HEK293 (cell line): ENCODE measurements at regions not wholly inside any gene's neighbourhood (a gene's known extent, or its start where the extent isn't known, plus 50 kb on each side); places are given as distances from the start of the nearest gene placed in this dataset.
"Not testable (repeated sequence)": the region's sequence is repeated elsewhere in the genome, so short reads cannot be mapped to it uniquely, and the experiment has no call there.

Source experiments
- CTCF ChIA-PET: fragments of 350-600 bp; formaldehyde crosslinking; extraction: SDS; loops from one replicate; lab custom pipeline; 2021; ENCODE audit warnings: antibody characterized with exemption; lab: Yijun Ruan, JAX
- POLR2A ChIA-PET: fragments of 300-600 bp; formaldehyde crosslinking; extraction: SDS; loops from one replicate; lab custom pipeline; 2020; ENCODE audit warnings: antibody characterized with exemption, inconsistent platforms; lab: Yijun Ruan, JAX
- H3K27ac ChIP-seq: fragments of 200-500 bp; sonication (Bioruptor generic); 2 replicates; pipeline ENCODE4 v1.5.1; 2014; ENCODE audit warnings: low read depth, low read length, control low read depth, inconsistent platforms; ENCODE audit errors: extremely low read depth
- H3K36me3 ChIP-seq, 2 experiments: fragments of 200-500 bp in 1 of 2; sonication (Bioruptor generic) in 1 of 2; 1 replicate in 1 of 2; 2 replicates in 1 of 2; pipeline ENCODE4 v1.5.1; 2014 to 2017; ENCODE audit warnings: inconsistent platforms in 2 of 2, low read length in 2 of 2; ENCODE audit not compliant: control insufficient read depth in 2 of 2, insufficient read depth in 1 of 2
- H3K4me1 ChIP-seq: fragments of 200-500 bp; sonication (Bioruptor generic); 2 replicates; pipeline ENCODE4 v1.5.1; 2014; ENCODE audit warnings: mild to moderate bottlenecking, low read length, inconsistent platforms; ENCODE audit not compliant: control insufficient read depth, insufficient read depth
- H3K4me3 ChIP-seq: 2 replicates; pipeline ENCODE4 v1.5.1; 2011; ENCODE audit warnings: low read depth, mild to moderate bottlenecking, control low read depth, low read length, moderate library complexity
- H3K9me3 ChIP-seq: fragments of 200-500 bp; sonication (Bioruptor generic); 2 replicates; pipeline ENCODE4 v1.5.1; 2014; ENCODE audit warnings: low read depth, low read length, inconsistent platforms; ENCODE audit not compliant: control insufficient read depth, insufficient read depth
- HOXC10 ChIP-seq: sonication (generic); formaldehyde crosslinking; IDR thresholded peaks from 2 replicates; pipeline ENCODE4 v1.8.1; 2023; ENCODE audit warnings: mild to moderate bottlenecking, missing genetic modification reagents
- ZNF426 ChIP-seq: fragments of 450-650 bp; formaldehyde crosslinking; IDR thresholded peaks from 2 replicates; pipeline ENCODE4 v1.5.1; 2017; ENCODE audit warnings: missing biosample characterization, missing genetic modification characterization, mild to moderate bottlenecking, inconsistent platforms, moderate library complexity
- ZNF621 ChIP-seq: fragments of 450-650 bp; formaldehyde crosslinking; IDR thresholded peaks from 2 replicates; pipeline ENCODE4 v1.5.1; 2017; ENCODE audit warnings: missing biosample characterization, missing genetic modification characterization
- ZNF677 ChIP-seq: fragments of 450-650 bp; IDR thresholded peaks from 2 replicates; pipeline ENCODE4 v1.5.0; 2018; ENCODE audit warnings: missing biosample characterization, mild to moderate bottlenecking, missing genetic modification characterization, moderate library complexity
- ZNF76 ChIP-seq: fragments of 450-650 bp; formaldehyde crosslinking; IDR thresholded peaks from 2 replicates; pipeline ENCODE4; 2016; ENCODE audit warnings: low read depth, missing biosample characterization, missing genetic modification characterization, borderline replicate concordance
- TF ChIP-seq, protein P1 (sequence below): fragments of 450-650 bp; formaldehyde crosslinking; IDR thresholded peaks from 2 replicates; pipeline ENCODE4 v1.5.1; 2016; ENCODE audit warnings: missing biosample characterization, missing genetic modification characterization
- TF ChIP-seq, protein P2 (sequence below): fragments of 450-650 bp; formaldehyde crosslinking; IDR thresholded peaks from 2 replicates; pipeline ENCODE4 v1.5.1; 2017; ENCODE audit warnings: missing biosample characterization, missing genetic modification characterization
- TF ChIP-seq, protein P3 (sequence below): fragments of 450-650 bp; formaldehyde crosslinking; conservative IDR thresholded peaks from 2 replicates; pipeline ENCODE4 v1.5.1; 2016; ENCODE audit warnings: low read depth, missing biosample characterization, missing genetic modification characterization

DNA sequence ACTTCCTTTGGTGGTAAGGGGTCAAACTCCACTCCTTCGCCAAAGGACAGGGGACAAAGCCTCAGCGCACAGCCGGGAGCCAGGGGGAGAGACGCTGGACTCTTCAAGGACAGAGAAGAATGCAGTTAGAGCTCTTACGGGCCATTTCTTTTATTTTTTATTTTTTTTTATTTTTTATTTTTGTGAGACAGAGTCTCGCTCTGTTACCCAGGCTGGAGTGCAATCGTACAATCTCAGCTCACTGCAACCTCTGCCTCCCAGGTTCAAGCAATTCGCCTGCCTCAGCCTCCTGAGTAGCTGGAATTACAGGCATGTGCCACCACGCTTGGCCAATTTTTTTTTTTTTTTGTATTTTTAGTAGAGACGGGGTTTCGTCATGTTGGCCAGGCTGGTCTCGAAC lies 93.2 kb upstream of the RPH3AL start, which contains the start of gene RFLNB:
Gene RFLNB (minus strand): TSS at position 101 of the 400 bp plus-strand sequence.
- H3K9me3 ChIP-seq, H3K4me3 ChIP-seq, H3K27ac ChIP-seq, H3K4me1 ChIP-seq, POLR2A ChIA-PET: not testable (repeated sequence)
- CTCF ChIA-PET, result interaction anchor here (0.5 to 2.0 kb wide), 2 partner anchors 33 to 589 kb away, joined by 3 to 5 read pairs; no protein-coding TSS in a partner anchor
- peaks cover 12 to 37% of the 10 kb centered on the region in 2 experiments; a peak in 2 of 3 replicates for H3K36me3 ChIP-seq

DNA sequence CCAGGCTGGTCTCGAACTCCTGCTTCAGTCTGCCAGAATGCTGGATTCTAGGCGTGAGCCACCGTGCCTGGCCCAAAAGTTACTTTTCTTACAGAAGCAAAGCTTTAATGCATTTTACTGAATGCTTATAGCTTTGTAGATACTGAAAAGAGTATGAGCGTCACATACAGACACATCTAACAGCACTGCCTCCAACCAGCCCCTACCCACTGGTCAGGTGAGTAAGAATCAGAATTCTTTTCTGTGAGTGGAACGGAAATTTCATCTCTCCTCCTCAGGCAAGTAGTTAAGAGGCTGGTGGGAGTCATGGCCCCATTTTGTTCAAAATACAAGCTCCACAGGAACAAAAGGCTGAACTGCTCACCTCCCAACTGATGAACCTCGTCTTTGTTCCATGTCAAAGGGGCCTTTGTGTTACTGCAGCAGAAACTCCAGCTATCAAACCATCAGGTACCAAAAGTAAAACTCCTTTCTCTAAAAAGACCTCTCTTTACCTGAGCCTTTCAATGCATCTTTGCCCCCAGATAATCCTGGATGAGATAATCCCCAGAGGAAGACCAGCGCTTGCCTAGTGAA lies 92.4 kb upstream of the RPH3AL start:
- POLR2A ChIA-PET, result no interaction called here
- Histone ChIP-seq H3K4me3 (no peak overlapping the region), H3K4me1 (no peaks in the 10 kb centered on the region), H3K27ac (no peak overlapping the region), H3K36me3 (peaks cover 12 to 37% of the 10 kb centered on the region in 2 experiments; a peak in 2 of 3 replicates), H3K9me3 (no peaks in the 10 kb centered on the region)
- CTCF ChIA-PET, result interaction anchor here (2.0 kb wide), 1 partner anchor 33 kb away, joined by 5 read pairs; no protein-coding TSS in a partner anchor
- no peak for TF ChIP-seq ZNF426 (tag by site-specific recombination)

DNA sequence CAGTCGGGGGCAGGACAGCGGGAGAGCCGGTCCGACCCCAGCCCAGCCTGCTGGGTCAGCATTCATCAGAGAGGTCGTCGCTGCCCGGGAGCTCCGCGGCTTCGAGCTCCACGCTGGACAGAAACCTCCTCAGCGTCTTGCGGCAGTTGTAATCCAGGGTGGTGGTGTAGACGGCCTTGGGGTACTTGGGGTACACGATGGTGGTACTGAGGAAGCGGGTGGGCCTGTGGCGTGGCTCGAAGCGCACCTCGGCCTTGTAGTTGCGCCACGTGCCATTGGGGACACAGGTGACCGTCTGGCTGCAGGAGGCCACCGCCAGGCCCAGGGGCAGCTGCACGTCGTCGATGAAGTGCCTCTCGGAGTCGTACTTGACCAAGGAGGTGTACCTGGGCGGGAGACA lies 90.5 kb upstream of the RPH3AL start:
- peaks cover 12 to 37% of the 10 kb centered on the region in 2 experiments; a peak in 2 of 3 replicates for H3K36me3 ChIP-seq
- no peak overlapping the region for H3K4me3 ChIP-seq
- no peak overlapping the region for H3K27ac ChIP-seq
- CTCF ChIA-PET, result interaction anchor here (1.1 kb wide), 1 partner anchor 31 kb away, joined by 3 read pairs; no protein-coding TSS in a partner anchor
- POLR2A ChIA-PET, result no interaction called here
- TF ChIP-seq ZNF677, result no peak
- TF ChIP-seq, protein P1, sequence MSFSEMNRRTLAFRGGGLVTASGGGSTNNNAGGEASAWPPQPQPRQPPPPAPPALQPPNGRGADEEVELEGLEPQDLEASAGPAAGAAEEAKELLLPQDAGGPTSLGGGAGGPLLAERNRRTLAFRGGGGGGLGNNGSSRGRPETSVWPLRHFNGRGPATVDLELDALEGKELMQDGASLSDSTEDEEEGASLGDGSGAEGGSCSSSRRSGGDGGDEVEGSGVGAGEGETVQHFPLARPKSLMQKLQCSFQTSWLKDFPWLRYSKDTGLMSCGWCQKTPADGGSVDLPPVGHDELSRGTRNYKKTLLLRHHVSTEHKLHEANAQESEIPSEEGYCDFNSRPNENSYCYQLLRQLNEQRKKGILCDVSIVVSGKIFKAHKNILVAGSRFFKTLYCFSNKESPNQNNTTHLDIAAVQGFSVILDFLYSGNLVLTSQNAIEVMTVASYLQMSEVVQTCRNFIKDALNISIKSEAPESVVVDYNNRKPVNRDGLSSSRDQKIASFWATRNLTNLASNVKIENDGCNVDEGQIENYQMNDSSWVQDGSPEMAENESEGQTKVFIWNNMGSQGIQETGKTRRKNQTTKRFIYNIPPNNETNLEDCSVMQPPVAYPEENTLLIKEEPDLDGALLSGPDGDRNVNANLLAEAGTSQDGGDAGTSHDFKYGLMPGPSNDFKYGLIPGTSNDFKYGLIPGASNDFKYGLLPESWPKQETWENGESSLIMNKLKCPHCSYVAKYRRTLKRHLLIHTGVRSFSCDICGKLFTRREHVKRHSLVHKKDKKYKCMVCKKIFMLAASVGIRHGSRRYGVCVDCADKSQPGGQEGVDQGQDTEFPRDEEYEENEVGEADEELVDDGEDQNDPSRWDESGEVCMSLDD, result no peak
- TF ChIP-seq, protein P2, sequence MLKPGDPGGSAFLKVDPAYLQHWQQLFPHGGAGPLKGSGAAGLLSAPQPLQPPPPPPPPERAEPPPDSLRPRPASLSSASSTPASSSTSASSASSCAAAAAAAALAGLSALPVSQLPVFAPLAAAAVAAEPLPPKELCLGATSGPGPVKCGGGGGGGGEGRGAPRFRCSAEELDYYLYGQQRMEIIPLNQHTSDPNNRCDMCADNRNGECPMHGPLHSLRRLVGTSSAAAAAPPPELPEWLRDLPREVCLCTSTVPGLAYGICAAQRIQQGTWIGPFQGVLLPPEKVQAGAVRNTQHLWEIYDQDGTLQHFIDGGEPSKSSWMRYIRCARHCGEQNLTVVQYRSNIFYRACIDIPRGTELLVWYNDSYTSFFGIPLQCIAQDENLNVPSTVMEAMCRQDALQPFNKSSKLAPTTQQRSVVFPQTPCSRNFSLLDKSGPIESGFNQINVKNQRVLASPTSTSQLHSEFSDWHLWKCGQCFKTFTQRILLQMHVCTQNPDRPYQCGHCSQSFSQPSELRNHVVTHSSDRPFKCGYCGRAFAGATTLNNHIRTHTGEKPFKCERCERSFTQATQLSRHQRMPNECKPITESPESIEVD (tag by site-specific recombination), result no peak
- no peak for TF ChIP-seq HOXC10 (CRISPR knock-in tag)
- TF ChIP-seq, protein P3, sequence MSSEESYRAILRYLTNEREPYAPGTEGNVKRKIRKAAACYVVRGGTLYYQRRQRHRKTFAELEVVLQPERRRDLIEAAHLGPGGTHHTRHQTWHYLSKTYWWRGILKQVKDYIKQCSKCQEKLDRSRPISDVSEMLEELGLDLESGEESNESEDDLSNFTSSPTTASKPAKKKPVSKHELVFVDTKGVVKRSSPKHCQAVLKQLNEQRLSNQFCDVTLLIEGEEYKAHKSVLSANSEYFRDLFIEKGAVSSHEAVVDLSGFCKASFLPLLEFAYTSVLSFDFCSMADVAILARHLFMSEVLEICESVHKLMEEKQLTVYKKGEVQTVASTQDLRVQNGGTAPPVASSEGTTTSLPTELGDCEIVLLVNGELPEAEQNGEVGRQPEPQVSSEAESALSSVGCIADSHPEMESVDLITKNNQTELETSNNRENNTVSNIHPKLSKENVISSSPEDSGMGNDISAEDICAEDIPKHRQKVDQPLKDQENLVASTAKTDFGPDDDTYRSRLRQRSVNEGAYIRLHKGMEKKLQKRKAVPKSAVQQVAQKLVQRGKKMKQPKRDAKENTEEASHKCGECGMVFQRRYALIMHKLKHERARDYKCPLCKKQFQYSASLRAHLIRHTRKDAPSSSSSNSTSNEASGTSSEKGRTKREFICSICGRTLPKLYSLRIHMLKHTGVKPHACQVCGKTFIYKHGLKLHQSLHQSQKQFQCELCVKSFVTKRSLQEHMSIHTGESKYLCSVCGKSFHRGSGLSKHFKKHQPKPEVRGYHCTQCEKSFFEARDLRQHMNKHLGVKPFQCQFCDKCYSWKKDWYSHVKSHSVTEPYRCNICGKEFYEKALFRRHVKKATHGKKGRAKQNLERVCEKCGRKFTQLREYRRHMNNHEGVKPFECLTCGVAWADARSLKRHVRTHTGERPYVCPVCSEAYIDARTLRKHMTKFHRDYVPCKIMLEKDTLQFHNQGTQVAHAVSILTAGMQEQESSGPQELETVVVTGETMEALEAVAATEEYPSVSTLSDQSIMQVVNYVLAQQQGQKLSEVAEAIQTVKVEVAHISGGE, result no peak
- TF ChIP-seq ZNF621, result no peak
- no peak for TF ChIP-seq ZNF76
- no peaks in the 10 kb centered on the region for H3K9me3 ChIP-seq
- H3K4me1 ChIP-seq, result no peaks in the 10 kb centered on the region
